Osteocyte (in vitro differentiated cells): ENCODE measurements at regions not wholly inside any gene's neighbourhood (a gene's known extent, or its start where the extent isn't known, plus 50 kb on each side); places are given as distances from the start of the nearest gene placed in this dataset.

Source experiments
- DNase-seq: peaks from one replicate; pipeline ENCODE4 v3.0.0; 2021; ENCODE audit warnings: mixed read lengths; ENCODE audit not compliant: unreplicated experiment; ENCODE audit errors: extremely low spot score
- H3K27ac Mint-ChIP-seq: one replicate; pipeline ENCODE4 v1.8.0; 2021; ENCODE audit warnings: mild to moderate bottlenecking, mixed read lengths; ENCODE audit not compliant: unreplicated experiment
- H3K27me3 Mint-ChIP-seq: one replicate; pipeline ENCODE4 v1.8.0; 2021; ENCODE audit warnings: mixed read lengths; ENCODE audit not compliant: unreplicated experiment
- H3K36me3 Mint-ChIP-seq: one replicate; pipeline ENCODE4 v1.8.0; 2021; ENCODE audit warnings: mixed read lengths; ENCODE audit not compliant: unreplicated experiment
- H3K4me1 Mint-ChIP-seq: one replicate; pipeline ENCODE4 v1.8.0; 2021; ENCODE audit warnings: mixed read lengths; ENCODE audit not compliant: unreplicated experiment
- H3K4me3 Mint-ChIP-seq: one replicate; pipeline ENCODE4 v1.8.0; 2021; ENCODE audit warnings: mild to moderate bottlenecking, moderate library complexity, mixed read lengths; ENCODE audit not compliant: unreplicated experiment
- H3K9me3 Mint-ChIP-seq: one replicate; pipeline ENCODE4 v1.8.0; 2021; ENCODE audit warnings: mixed read lengths; ENCODE audit not compliant: unreplicated experiment
- CTCF ChIP-seq: fragments of 200-600 bp; sonication (generic); IDR thresholded peaks from 2 replicates; pipeline ENCODE4 v1.5.0; 2021; ENCODE audit warnings: antibody characterized with exemption, mild to moderate bottlenecking, moderate library complexity

DNA sequence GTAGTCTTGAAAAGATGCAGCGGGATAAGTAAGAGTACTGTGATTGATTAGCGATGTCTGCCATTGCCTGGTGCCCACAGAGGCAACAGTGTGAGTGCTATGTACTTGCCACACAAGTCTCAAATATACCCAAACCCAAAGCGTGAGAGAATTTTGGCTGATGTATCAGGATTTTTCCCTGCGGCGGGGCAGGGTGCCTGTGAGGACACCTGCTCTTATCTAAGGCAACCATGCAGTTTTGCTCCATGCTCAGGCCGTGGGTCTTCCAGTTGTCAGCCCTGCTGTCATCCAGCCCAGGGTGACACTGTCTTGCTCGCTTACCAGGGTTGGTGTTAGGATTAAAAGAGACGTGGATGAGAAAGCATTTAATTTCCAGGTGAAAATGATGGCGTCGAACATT, 202.7 kb downstream of the PTPRU start:
- no peak for DNase-seq
- H3K27ac Mint-ChIP-seq = no peak overlapping the region
- TF ChIP-seq CTCF = no peak
- no peaks in the 10 kb centered on the region for H3K9me3 Mint-ChIP-seq
- no peaks in the 10 kb centered on the region for H3K4me1 Mint-ChIP-seq
- H3K4me3 Mint-ChIP-seq = no peak overlapping the region
- peaks cover 7% of the 10 kb centered on the region for H3K27me3 Mint-ChIP-seq
- H3K36me3 Mint-ChIP-seq = no peaks in the 10 kb centered on the region

GRCh38 chr1:29437946-29438345, 201.6 kb downstream of the PTPRU start:
- TF ChIP-seq CTCF = no peak
- H3K9me3 Mint-ChIP-seq = no peaks in the 10 kb centered on the region
- no peaks in the 10 kb centered on the region for H3K4me1 Mint-ChIP-seq
- peaks cover 7% of the 10 kb centered on the region for H3K27me3 Mint-ChIP-seq
- H3K4me3 Mint-ChIP-seq = no peak overlapping the region
- no peaks in the 10 kb centered on the region for H3K36me3 Mint-ChIP-seq
- no peak for DNase-seq
- H3K27ac Mint-ChIP-seq = no peak overlapping the region

GRCh38 chr1:29436181-29436785, 200.0 kb downstream of the PTPRU start:
- H3K27me3 Mint-ChIP-seq = peaks cover 7% of the 10 kb centered on the region
- no peak overlapping the region for H3K4me3 Mint-ChIP-seq
- H3K36me3 Mint-ChIP-seq = no peaks in the 10 kb centered on the region
- DNase-seq = no peak
- H3K27ac Mint-ChIP-seq = no peak overlapping the region
- no peaks in the 10 kb centered on the region for H3K4me1 Mint-ChIP-seq
- no peak for TF ChIP-seq CTCF
- H3K9me3 Mint-ChIP-seq = no peaks in the 10 kb centered on the region

DNA sequence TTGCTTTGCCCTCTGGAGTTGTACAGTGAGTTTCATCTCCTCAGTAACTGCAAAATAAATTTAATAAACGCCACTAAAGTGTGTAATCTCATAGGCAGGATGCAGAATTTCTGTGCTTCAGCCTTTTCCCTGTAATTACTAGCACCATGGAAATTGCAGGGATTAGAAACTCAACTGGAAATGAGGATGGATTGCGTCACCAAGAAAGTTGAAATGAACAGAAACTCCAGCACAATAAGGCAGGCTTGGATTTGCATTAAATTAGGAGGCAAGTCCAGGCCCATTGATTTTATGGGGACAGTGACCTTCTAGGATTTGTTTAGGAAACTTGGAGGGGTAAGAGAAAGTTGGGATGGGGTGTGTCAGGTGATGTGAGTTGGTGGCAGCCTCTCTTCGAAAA, 197.5 kb downstream of the PTPRU start:
- H3K36me3 Mint-ChIP-seq = no peaks in the 10 kb centered on the region
- no peaks in the 10 kb centered on the region for H3K4me1 Mint-ChIP-seq
- no peaks in the 10 kb centered on the region for H3K9me3 Mint-ChIP-seq
- no peak for DNase-seq
- no peak for TF ChIP-seq CTCF
- H3K4me3 Mint-ChIP-seq = no peak overlapping the region
- H3K27ac Mint-ChIP-seq = no peak overlapping the region
- H3K27me3 Mint-ChIP-seq = peaks cover 2% of the 10 kb centered on the region

GRCh38 chr1:29431138-29431537, 194.8 kb downstream of the PTPRU start:
- no peak for DNase-seq
- H3K4me3 Mint-ChIP-seq = no peak overlapping the region
- H3K27me3 Mint-ChIP-seq = no peaks in the 10 kb centered on the region
- no peaks in the 10 kb centered on the region for H3K4me1 Mint-ChIP-seq
- H3K36me3 Mint-ChIP-seq = no peaks in the 10 kb centered on the region
- TF ChIP-seq CTCF = no peak
- H3K27ac Mint-ChIP-seq = no peak overlapping the region
- H3K9me3 Mint-ChIP-seq = no peaks in the 10 kb centered on the region
